Activated CD8-positive, alpha-beta memory T cell treated with anti-CD3 and anti-CD28 coated beads for 36 hours (primary cell): ENCODE measurements at regions not wholly inside any gene's neighbourhood (a gene's known extent, or its start where the extent isn't known, plus 50 kb on each side); places are given as distances from the start of the nearest gene placed in this dataset.
"Not testable (repeated sequence)": the region's sequence is repeated elsewhere in the genome, so short reads cannot be mapped to it uniquely, and the experiment has no call there.

Experiments used
- CTCF ChIA-PET: fragments of 350-600 bp; sonication (Branson Sonifier 250); formaldehyde crosslinking; loops from one replicate; lab custom pipeline; 2021; ENCODE audit warnings: antibody characterized with exemption; lab: Charles Lee
- POLR2A ChIA-PET: fragments of 350-600 bp; sonication (Branson Sonifier 250); formaldehyde crosslinking; loops from one replicate; lab custom pipeline; 2021; ENCODE audit warnings: antibody characterized with exemption; lab: Charles Lee

DNA sequence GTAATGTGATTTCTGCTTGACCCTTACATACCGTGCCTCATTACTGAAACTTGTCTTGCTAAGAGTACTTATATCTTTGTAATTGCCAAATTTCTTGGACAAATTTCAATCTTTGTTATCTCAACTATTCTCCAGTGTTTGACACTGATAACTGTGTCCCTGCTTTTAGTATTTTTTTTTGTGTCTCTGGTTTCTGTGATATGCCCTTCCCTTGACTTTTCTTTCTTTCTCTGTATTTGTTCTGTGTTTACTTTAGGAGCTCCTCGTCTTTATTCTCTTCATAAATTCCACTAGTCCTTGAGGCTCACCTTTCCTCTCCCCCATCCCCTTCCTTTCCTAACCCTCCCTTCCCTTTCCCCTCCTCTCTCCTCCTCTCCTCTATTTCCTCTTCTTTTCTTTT, 123.7 kb upstream of the FBXL17 start:
- CTCF ChIA-PET = no interaction called here
- POLR2A ChIA-PET = no interaction called here

DNA sequence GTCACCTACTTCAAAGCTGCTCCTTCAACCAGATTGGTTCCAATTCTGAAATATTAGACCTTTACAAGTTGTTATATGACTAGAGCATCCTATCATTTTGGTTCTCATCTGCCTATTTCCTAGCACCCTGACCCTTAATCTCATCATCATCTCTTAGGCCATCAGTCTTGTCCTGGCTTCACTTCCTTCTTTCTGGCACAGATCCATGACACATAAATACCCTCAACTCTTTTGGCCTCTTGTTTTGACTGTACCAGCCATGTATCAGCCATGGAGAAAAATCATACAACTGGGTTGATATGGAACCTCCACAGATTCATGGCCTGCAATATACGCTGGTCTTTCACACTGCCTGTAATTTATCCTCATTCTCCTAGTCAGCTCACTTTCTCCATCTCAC, 123.1 kb upstream of the FBXL17 start:
- CTCF ChIA-PET = no interaction called here
- POLR2A ChIA-PET = no interaction called here

- ChIA-PET CTCF (no interaction called here), POLR2A (no interaction called here)
Observed at GRCh38 chr5:108503986-108504385, 122.1 kb upstream of the FBXL17 start.

- CTCF ChIA-PET, POLR2A ChIA-PET: not testable (repeated sequence)
Observed at GRCh38 chr5:108495615-108496014, 113.7 kb upstream of the FBXL17 start.

GRCh38 chr5:108487951-108488350, 106.1 kb upstream of the FBXL17 start:
- CTCF ChIA-PET = no interaction called here
- POLR2A ChIA-PET = no interaction called here

DNA sequence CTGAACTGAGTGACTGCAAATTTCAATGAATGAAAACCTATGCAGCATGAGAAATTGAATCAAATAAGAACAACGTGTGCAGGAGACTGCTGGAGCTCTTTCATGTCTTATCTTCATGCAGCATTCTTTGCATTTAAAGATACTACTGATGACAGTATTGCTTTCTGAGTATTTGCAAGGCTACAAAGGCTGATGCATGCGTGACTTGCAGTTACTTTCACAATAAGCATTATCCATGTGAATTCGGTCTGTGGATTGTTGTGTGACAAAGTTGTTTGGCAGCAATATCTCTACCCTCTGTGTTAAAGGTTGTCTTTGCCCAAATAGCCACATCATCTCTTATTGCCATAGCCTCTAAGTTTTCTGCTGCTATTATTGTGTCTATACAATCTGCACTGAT, 102.1 kb upstream of the FBXL17 start:
- ChIA-PET POLR2A (no interaction called here), CTCF (no interaction called here)

- ChIA-PET CTCF (no interaction called here), POLR2A (no interaction called here)
Observed at GRCh38 chr5:108481355-108481931, 99.5 kb upstream of the FBXL17 start.

DNA sequence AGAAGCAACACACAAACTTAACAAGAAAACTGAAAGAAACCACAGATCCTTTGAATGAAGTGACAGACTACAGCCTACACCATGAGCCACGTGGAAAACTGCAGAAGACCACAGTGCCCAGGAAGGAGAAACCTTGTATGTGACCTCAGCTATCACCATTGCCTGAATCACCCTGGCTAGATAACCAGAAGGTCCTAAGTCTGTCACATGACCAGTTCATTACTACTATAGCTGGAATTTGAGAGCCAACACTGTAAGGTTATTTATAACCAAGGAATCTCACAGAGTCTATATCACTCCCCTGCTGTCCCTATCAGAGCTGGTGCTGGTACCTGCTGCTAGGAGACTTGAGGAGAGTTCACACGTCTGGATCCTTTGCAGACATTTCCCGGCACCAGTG, 90.3 kb upstream of the FBXL17 start:
- ChIA-PET CTCF (no interaction called here), POLR2A (no interaction called here)

- CTCF ChIA-PET = no interaction called here
- POLR2A ChIA-PET = no interaction called here
Observed at GRCh38 chr5:108467563-108467962, 85.7 kb upstream of the FBXL17 start.

- ChIA-PET POLR2A (no interaction called here), CTCF (no interaction called here)
Observed at GRCh38 chr5:108461628-108462367, 79.9 kb upstream of the FBXL17 start.

DNA sequence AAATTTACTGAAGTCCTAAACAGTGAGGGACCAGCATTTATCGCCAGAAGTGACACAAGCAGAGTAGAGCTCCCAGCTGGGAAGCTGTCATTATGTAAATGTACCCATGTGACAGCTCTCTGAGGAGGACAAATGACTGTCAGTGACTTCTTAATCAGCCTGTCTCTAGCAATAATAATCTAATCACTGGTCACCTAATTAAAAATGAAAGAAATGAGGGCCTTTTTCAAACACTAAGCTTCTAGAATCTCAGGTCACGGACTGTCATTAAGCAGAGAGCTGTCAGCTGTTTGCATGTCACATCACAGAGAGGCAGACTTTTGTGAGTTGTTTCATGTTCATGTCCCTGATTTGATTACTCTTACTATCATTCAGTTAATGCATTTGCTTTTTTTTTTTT, 77.9 kb upstream of the FBXL17 start:
- POLR2A ChIA-PET = no interaction called here
- CTCF ChIA-PET = no interaction called here

DNA sequence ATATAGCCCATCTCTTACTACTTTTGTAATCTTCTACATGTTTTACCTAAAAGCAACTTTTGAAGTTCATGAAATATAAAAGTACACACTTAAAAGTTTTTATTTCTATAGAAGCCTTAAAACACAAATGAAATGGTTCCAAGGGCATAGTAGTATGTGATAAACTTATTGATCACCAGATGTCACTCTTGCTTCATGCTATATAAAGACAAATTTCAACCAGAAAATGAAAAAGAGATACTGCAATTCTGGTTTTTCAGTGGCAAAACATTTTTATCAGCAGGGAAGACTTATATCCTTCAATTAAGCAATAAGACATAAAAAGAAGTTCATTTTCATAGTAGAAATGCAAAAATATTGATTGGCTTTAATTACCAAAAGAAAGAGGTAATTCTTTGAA, 69.4 kb upstream of the FBXL17 start:
- ChIA-PET POLR2A (no interaction called here), CTCF (no interaction called here)

DNA sequence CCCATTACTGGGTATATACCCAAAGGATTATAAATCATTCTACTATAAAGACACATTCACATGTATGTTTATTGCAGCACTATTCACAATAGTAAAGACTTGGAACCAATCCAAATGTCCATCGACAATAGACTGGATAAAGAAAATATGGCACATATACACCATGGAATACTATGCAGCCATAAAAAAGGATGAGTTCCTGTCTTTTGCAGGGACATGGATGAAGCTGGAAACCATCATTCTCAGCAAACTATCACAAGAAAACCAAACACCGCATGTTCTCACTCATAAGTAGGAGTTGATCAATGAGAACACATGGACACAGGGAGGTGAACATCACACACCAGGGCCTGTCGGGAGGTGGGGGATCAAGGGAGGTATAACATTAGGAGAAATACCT, 62.2 kb upstream of the FBXL17 start:
- POLR2A ChIA-PET, CTCF ChIA-PET: not testable (repeated sequence)

- CTCF ChIA-PET, POLR2A ChIA-PET: not testable (repeated sequence)
Observed at GRCh38 chr5:108442063-108442651, 60.3 kb upstream of the FBXL17 start.

- ChIA-PET CTCF (no interaction called here), POLR2A (no interaction called here)
Observed at GRCh38 chr5:108437425-108437824, 55.5 kb upstream of the FBXL17 start.

GRCh38 chr5:108436696-108437095, 54.8 kb upstream of the FBXL17 start:
- POLR2A ChIA-PET = no interaction called here
- CTCF ChIA-PET = no interaction called here

GRCh38 chr5:108433600-108433999, 51.7 kb upstream of the FBXL17 start:
- ChIA-PET CTCF (no interaction called here), POLR2A (no interaction called here)

- POLR2A ChIA-PET = no interaction called here
Observed at GRCh38 chr5:108432024-108432423, 50.1 kb upstream of the FBXL17 start.

More at GRCh38 chr5:108432024-108432423, 50.1 kb upstream of the FBXL17 start:
- CTCF ChIA-PET = no interaction called here
